Skeletal muscle tissue (tissue), 3 donors: ENCODE measurements at regions not wholly inside any gene's neighbourhood (a gene's known extent, or its start where the extent isn't known, plus 50 kb on each side); places are given as distances from the start of the nearest gene placed in this dataset.
"Not testable (repeated sequence)": the region's sequence is repeated elsewhere in the genome, so short reads cannot be mapped to it uniquely, and the experiment has no call there.

Source experiments
- H3K27ac ChIP-seq: one replicate; pipeline ENCODE4 v1.7.0; 2013; ENCODE audit warnings: mild to moderate bottlenecking, low read depth, low read length, inconsistent platforms
- H3K27me3 ChIP-seq, 3 donors: one replicate each; pipeline ENCODE4 v1.7.0; 2013; ENCODE audit warnings: low read length in 3 of 3; ENCODE audit not compliant: control insufficient read depth in 3 of 3, insufficient read depth in 3 of 3
- H3K36me3 ChIP-seq, 3 donors: one replicate each; pipeline ENCODE4 v1.7.0; 2013; ENCODE audit warnings: low read length in 3 of 3; ENCODE audit not compliant: control insufficient read depth in 3 of 3, insufficient read depth in 3 of 3
- H3K4me1 ChIP-seq, 3 donors: one replicate each; pipeline ENCODE4 v1.7.0; 2013; ENCODE audit warnings: low read length in 3 of 3, mild to moderate bottlenecking in 3 of 3; ENCODE audit not compliant: control insufficient read depth in 3 of 3, insufficient read depth in 3 of 3
- H3K4me3 ChIP-seq, 3 donors: one replicate each; pipeline ENCODE4 v1.7.0; 2013; ENCODE audit warnings: low read length in 3 of 3
- H3K9ac ChIP-seq, 3 donors: one replicate each; pipeline ENCODE4 v1.7.0; 2013; ENCODE audit warnings: low read length in 3 of 3, mild to moderate bottlenecking in 3 of 3, moderate library complexity in 2 of 3, low read depth in 1 of 3
- H3K9me3 ChIP-seq, 3 donors: one replicate each; pipeline ENCODE4 v1.7.0; 2013; ENCODE audit warnings: low read length in 3 of 3; ENCODE audit not compliant: control insufficient read depth in 3 of 3
- donor health status: Osteomylitis.

DNA sequence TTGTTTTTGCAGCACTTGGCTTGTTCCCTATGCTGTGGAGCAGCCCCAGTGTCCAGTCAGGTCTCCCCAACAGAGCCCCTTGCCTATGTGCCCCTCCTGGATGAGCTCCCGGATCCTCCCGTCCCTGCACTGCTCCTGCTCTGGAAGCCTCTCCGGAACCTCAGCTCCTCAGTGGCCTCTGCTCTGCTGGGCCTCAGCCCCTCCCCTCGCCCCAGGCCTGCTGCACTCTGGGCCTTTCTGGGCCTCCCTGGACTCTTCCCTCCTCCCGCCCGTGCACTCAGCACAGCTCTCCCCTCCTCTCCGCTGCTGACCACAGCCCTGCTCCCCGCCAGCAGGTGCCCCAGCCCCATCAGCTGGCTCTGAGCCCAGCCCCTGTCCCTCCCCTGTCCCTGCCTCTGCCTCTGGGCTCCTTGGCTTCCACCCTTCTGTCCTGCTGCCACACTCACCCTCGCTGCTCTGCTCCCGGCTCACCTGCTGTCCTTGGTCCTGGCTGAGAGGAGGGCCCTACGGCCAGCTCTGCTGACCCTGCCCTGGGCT lies 102.2 kb downstream of the TMEM121 start:
- not testable (repeated sequence) for H3K36me3 ChIP-seq, H3K4me3 ChIP-seq, H3K4me1 ChIP-seq, H3K9me3 ChIP-seq, H3K9ac ChIP-seq, H3K27me3 ChIP-seq, H3K27ac ChIP-seq

DNA sequence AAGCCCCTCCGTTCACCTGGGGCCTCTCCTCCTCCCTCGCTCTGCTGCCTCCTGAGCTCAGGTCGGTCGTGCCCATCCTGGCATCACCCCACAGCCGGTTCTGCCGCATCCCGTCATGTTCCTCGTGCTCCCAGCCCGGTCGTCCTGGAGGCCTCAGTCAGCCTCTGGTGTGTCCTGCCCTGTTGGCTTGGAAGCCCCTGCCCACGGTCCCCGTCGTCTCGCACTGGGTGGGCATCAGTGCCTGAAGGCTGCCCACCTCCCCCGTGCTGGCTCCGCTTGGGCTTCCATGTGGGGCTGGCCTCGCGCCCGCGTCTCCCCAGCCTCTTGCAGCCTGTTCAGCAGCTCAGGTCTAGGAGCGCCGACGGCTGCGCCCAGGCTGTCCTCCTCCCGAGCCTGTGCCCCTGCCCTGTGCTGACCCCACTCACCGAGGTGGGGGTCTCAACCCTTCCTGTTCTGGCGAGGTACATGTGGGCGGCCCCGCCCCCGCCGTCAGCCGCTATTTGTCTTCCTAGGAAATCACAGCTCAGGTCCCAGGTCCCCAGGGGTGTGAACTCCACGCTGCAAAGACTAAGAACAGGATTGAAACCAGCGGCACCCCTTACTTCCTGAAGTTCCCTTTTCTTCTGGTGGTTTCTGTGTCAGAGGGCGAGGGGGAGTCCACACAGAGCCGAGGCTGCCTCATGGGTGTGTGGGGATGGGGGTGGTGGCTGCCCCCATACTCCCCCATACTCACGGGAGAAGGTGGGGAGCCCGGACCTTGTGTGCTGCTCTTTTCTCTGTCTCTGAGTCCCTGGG lies 102.9 kb downstream of the TMEM121 start:
- not testable (repeated sequence) for H3K4me1 ChIP-seq, H3K9ac ChIP-seq, H3K36me3 ChIP-seq, H3K27me3 ChIP-seq, H3K9me3 ChIP-seq, H3K4me3 ChIP-seq, H3K27ac ChIP-seq

DNA sequence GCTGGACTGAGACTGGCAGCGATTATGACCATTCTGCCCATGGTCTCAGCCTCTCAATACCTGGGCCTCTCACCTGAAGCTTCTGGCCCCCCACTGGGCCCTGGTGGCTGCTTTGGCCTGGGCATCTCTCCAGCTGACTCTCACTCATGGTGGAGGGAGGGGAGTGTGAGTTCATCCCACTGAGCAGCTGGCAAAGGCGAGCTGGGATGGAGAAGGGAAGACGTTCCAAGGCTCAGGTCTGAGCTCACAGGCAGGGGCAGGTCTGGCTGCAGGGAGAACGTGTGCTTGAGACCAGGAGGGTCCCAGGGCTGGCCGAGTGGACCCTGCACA lies 103.5 kb downstream of the TMEM121 start:
- no peaks in the 10 kb centered on the region for H3K27me3 ChIP-seq

DNA sequence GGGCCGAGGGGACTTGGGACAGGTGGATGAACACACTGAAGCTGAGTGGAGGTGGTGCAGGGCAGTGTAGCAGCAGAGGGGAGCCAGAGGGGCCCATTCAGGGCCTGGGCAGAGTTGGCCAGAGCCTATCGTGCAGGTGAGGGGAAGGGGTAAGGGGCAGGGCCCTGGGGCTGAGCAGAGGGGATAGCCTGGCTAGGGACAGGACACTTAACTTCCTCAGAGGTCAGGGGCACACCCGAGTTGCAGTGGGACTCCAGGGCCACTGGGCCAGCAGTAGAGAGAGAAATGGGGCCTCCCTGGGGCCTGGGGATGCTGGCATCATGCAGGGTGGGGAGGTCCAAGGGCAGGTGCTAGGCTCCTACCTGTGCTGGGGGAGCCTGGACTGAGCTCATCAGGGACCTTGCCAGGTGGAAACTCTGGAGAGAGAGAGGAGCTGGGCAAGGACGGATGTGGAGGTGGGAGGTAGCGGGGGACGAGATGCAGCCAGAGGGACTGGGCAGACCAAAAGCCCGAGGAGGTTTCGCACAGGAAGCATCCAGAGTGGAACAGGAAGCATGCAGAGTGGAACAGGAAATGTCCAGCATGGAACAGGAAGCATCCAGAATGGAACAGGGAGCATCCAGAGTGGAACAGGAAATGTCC lies 104.0 kb downstream of the TMEM121 start:
- not testable (repeated sequence) for H3K9me3 ChIP-seq

More for the DNA sequence above, 103.5 kb downstream of the TMEM121 start:
- no peak overlapping the region for H3K27ac ChIP-seq
- H3K4me3 ChIP-seq: no peak overlapping the region
- H3K9me3 ChIP-seq: peaks cover 0 to 7% (median 5%) of the 10 kb centered on the region in 3 donors
- H3K36me3 ChIP-seq: no peaks in the 10 kb centered on the region
- no peaks in the 10 kb centered on the region for H3K4me1 ChIP-seq
- no peak overlapping the region for H3K9ac ChIP-seq

DNA sequence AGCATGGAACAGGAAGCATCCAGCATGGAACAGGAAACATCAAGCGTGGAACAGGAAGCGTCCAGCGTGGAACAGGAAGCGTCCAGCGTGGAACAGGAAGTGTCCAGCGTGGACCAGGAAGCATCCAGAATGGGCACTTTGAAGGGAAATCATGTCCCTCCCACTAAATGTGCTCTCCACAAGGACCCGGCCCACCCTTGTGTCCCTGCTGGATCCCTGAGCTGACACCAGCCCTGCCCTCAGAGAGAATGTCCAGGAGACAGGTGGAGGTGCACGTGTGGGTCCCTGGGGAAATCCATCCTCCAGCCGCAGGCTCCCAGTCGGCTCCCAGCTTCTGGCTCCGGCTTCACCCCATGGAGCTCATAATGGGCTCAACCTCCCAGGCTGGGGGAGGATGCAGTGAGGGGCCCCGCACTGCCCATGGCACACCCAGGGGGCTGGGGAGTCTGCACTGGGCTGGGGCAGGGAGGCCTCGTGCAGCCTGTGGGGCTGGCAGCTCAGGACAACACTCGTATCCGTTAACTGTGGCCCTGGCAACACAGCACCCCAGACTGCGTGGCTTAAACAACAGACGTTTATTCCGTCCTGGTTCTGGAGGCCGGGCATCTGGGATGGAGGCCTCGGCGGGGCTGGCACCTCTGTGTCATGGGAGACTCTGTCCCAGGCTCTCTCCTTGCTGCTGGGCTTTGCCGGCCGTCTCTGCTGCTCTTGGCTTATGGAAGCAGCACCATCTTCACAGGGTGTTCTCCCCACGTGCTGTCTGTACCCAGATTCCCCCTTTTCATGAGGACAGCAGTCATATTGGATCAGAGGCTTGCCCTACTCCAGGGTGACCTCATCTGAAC lies 104.8 kb downstream of the TMEM121 start:
- H3K9me3 ChIP-seq, H3K27me3 ChIP-seq, H3K4me3 ChIP-seq, H3K27ac ChIP-seq, H3K9ac ChIP-seq, H3K4me1 ChIP-seq, H3K36me3 ChIP-seq: not testable (repeated sequence)

More for the DNA sequence above, 104.0 kb downstream of the TMEM121 start:
- H3K9ac ChIP-seq, H3K27me3 ChIP-seq, H3K4me3 ChIP-seq, H3K27ac ChIP-seq, H3K4me1 ChIP-seq, H3K36me3 ChIP-seq: not testable (repeated sequence)

DNA sequence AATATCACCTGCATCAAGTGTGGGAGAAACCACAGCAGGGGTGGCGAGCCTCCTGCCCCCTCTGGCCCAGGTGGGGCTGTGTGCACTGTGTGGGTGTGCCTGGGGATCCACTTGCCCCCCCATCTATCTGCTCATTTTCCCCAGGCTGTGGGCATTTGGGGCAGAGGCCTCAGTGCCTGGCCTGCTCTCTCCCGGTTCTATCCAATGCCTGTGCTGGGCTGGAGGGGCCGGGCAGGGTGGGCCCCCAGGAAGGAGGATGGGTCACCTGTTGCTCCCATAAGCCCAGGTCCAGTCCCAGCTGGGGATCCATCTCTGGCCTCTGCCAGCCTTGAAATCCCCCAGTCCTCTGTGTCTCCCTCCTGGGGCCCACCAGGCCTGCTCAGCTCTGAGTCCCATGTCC lies 105.6 kb downstream of the TMEM121 start:
- Histone ChIP-seq H3K9me3 (peaks cover 0 to 7% (median 5%) of the 10 kb centered on the region in 3 donors), H3K4me3 (peak overlapping the region in 1 of 3 donors; percentile 2), H3K27me3 (peaks cover 0 to 3% (median 0%) of the 10 kb centered on the region in 3 donors), H3K9ac (no peak overlapping the region), H3K4me1 (no peaks in the 10 kb centered on the region), H3K27ac (no peak overlapping the region), H3K36me3 (no peaks in the 10 kb centered on the region)

DNA sequence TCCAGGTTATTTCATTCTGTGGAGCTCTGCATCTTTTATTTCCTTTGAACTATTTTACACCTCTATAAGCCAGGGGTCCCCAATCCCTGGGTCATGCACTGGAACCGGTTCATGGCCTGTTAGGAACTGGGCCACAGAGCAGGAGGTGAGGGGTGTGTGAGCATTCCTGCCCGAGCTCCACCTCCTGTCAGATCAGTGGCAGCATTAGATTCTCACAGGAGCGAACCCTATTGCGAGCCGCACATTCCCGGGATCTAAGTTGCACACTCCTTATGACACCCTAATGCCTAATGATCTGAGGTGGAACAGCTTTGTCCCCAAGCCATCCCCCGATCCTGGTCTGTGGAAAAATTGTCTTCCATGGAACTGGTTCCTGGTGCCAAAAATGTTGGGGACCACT lies 107.2 kb downstream of the TMEM121 start:
- not testable (repeated sequence) for H3K27me3 ChIP-seq, H3K9me3 ChIP-seq, H3K4me3 ChIP-seq, H3K9ac ChIP-seq, H3K27ac ChIP-seq, H3K36me3 ChIP-seq, H3K4me1 ChIP-seq

DNA sequence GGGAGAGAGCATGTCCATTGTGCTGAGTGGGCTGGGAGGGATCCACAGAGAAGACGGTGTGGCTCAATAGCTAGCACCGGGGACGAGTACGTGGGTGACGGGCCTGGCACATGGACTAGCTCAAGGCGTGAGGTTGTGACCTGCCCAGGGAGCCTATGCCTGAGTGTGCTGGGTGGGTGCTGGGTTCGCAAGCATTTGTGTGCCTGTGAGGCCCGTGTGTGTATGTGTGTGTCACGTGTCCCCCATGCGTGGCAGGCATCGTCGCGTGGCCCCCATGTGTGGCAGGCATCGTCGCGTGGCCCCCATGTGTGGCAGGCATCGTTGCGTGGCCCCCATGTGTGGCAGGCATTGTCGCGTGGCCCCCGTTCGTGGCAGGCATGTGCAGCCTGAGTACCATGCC lies 109.2 kb downstream of the TMEM121 start:
- Histone ChIP-seq H3K4me1 (no peaks in the 10 kb centered on the region), H3K9ac (no peak overlapping the region), H3K27me3 (peaks cover 0 to 3% (median 0%) of the 10 kb centered on the region in 3 donors), H3K9me3 (peaks cover 0 to 7% (median 5%) of the 10 kb centered on the region in 3 donors), H3K4me3 (no peak overlapping the region), H3K27ac (no peak overlapping the region), H3K36me3 (no peaks in the 10 kb centered on the region)

DNA sequence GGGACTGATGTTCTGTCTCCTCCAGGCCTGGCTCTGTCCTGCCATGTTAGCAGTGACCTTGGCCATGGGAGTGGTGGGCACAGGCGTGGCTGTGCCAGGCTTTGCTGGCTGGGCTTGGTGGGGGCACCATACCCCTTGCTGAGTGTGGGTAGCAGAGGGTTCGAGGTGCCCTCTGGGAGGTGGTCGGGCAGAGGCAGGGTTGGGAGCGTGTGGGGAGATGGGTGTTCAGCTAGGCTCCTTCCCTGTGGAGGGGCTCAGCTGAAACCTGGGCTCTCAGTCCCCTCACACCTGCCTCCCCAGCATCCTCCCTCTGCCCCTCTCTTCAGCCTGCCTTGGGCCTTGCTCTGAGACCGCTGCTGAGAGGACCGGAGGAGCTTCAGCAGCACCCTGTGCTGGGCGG lies 109.6 kb downstream of the TMEM121 start:
- not testable (repeated sequence) for H3K4me1 ChIP-seq, H3K27ac ChIP-seq, H3K27me3 ChIP-seq, H3K36me3 ChIP-seq, H3K9me3 ChIP-seq, H3K4me3 ChIP-seq, H3K9ac ChIP-seq

DNA sequence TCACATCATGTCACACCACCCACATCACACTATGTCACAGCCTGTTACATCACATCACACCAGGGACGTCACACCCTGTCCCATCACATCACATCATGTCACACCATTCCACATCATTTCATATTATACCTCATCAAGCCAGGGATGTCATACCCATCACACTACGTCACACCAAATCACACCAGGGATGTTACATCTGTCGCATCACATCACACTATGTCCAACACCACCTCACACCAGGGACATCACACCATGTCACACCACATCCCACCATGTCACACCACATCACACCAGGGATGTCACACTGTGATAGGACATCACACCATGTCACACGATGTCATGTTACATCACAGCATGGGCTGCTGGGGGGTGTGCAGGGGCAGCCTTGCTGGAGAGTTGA lies 110.6 kb downstream of the TMEM121 start:
- H3K27me3 ChIP-seq: peaks cover 0 to 3% (median 0%) of the 10 kb centered on the region in 3 donors
- no peak overlapping the region for H3K9ac ChIP-seq
- H3K36me3 ChIP-seq: no peaks in the 10 kb centered on the region
- no peak overlapping the region for H3K27ac ChIP-seq
- peaks cover 0 to 5% (median 3%) of the 10 kb centered on the region in 3 donors for H3K9me3 ChIP-seq
- H3K4me1 ChIP-seq: peaks cover 0 to 2% (median 0%) of the 10 kb centered on the region in 3 donors
- no peak overlapping the region for H3K4me3 ChIP-seq
